HG02798 (cell line): ENCODE measurements at regions not wholly inside any gene's neighbourhood (a gene's known extent, or its start where the extent isn't known, plus 50 kb on each side); places are given as distances from the start of the nearest gene placed in this dataset.
"Not testable (repeated sequence)": the region's sequence is repeated elsewhere in the genome, so short reads cannot be mapped to it uniquely, and the experiment has no call there.

ENCODE experiments used
- ATAC-seq: cut with Tn5 transposase; IDR thresholded peaks from one replicate; pipeline ENCODE4 v1.9.1; 2021; ENCODE audit warnings: mild to moderate bottlenecking; ENCODE audit not compliant: unreplicated experiment, poor library complexity

DNA sequence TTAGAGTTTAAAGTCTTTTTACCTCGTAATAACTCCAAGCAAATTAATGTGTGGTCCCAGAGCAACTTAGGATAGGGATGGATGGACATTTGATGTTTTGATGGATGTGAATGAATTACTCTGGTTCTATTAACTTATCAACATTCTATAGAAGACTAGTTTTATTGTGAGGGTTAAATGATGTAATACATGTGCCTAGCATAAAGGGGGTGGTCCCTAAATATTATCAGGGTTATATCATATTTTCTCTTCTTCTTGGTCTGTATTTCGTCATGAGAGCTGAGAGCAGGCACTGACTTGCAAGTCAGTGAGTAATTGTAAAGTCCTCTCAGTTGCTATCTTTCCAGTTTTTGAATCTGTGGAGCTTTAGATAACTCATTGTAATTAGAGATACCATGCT lies 219.3 kb downstream of the GATA3 start:
- no peak for ATAC-seq

DNA sequence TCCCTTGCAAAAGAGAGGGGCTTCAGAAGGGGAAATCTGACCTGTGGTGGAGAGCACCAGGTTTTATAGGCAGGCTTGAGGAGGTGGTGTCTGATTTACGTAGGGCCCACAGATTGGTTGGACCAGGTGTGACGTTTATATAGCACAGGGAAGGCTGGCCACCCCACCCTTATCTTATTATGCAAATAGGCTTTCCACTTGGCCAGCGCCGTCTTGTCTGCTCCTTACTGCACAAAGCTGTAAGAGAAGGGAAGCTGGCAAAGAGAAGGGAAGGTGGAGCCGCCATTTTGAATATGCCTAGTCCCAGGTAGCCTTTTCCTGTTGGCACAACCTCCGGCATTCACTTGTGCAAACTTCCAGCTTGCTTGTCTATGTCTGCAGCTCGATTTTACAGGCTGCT lies 221.4 kb downstream of the GATA3 start:
- no peak for ATAC-seq

DNA sequence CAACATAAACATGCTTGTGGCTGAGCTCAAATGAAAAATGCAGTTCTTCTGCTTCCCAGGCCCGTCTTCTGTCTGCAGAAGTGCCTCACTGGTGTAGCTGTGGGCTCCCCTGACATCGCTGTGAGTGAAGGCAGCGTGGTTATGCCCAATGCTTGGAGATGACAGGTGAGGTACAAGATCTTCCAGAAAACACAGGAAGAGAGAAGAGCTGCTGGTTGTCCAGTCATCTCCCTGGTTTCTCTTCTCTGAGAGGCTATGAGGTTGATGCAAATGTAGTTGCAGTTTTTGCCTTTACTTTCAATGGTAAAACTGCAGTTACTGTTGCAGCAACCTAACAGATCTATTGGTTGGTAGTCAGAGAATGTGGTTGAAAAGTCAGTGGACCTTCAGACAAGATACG lies 223.6 kb downstream of the GATA3 start:
- ATAC-seq, result no peak

DNA sequence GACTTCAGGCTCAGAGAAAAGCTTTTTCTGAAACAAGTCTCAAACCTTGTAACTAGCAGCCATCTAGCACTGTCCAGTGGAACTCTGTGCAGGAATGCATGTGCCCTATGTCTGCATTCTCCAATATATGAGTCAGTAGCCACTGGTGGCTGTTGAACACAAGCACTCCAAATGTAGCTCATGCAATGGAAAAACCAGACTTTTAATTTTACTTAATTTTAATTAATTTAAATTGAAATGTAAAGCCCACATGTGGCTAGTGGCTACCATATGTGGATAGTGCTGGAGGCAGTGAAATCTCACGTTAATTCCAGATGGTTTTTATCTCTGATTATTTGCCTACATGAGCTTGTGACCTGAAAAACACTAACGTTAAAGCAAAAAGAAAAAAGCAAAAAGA lies 225.1 kb downstream of the GATA3 start:
- ATAC-seq, result no peak

DNA sequence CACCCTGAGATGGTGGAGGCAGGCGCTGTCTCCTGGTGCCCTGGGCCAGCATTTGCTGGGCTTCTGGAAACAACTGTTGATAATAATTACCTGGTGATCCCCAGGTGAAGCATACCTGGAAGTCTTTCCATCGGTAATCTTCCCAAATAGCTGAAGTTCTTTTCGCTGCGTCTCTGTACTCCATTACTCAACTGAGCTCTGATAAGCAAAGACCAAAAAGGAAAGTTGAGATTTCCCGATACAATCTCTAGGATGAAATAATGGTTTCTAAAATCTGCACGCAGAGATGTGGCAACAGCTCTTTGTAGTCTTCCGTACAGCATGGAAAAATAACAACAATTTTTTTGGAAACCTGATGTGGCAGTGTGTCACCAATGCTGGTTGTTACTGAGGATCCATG lies 226.5 kb downstream of the GATA3 start:
- ATAC-seq, result no peak

DNA sequence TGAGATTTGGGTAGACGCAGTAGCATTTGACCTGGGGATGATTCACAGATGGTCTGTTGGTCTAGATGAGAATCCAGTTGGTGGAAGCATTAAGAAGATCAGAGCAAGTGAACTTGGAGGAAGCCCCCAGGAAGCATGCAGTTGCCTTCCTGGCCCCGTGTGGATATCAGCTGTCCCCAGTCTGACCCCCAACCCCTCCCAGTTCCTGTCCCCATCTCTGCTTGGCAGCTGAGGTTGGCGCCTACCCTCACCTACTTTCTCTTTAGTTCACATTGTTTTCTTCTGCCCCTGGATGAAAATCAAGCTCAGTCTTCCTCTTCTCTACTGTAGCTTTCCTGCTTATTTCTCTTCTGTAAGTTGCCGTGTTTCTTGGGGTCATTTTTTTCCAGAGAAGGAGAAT lies 227.9 kb downstream of the GATA3 start:
- no peak for ATAC-seq

DNA sequence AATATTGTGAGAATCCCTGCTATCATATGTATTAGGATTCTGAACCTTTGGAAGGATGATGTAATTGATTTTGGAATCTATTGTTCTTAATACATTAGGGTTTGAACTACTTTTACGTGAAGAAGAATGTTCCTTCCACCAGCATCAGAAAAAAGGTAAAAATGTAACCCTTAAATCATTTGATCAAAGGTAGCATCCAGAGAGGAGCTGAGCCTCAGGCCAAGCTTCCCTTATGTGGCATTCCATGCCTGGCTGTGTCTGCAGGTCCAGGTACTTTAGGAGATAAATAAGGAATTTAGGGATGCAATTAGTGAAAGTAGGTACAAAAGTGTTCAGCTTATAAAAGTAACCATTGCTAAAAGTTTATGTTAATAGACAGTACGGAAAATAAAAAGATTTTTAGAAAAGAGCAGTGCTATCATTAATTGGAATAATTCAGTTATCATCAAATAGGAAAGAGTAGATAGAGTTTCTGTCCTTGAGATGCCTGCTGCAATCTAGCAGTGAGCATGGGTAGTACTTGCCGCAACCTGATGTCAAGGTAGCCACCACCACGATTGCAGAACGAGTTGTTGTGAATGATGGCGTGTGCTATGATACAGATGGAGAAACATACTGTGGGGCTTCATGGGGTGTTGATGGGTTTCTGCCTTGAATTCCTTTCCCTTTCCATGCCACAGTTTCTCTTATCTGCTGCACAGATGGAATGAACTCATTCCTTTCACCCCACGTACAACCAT lies 228.8 kb downstream of the GATA3 start:
- no peak for ATAC-seq

DNA sequence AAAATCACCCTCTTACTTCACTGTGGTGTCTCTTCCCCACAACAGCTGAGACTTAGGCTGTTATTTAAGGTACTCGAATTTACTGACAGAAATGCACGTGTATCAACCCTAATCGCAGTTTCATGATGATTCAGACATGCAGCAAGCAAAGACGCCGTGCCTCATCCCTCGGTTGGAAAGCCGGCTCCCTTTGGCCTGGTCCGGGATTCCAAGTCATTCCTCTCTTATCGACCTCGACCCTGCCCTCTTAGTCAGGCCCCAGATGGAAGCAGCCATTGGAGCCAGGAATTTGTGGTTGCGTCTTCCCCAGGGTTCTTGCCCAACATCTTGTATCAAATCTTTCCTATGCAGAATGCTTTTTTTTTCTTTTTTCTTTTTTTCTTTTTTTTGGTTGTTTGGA lies 229.5 kb downstream of the GATA3 start:
- no peak for ATAC-seq

DNA sequence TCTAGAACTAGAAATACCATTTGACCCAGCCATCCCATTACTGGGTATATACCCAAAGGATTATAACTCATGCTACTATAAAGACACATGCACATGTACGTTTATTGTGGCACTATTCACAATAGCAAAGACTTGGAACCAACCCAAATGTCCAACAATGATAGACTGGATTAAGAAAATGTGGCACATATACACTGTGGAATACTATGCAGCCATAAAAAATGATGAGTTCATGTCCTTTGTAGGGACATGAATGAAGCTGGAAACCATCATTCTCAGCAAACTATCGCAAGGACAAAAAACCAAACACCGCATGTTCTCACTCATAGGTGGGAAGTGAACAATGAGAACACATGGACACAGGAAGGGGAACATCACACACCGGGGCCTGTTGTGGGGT lies 231.5 kb downstream of the GATA3 start:
- not testable (repeated sequence) for ATAC-seq

DNA sequence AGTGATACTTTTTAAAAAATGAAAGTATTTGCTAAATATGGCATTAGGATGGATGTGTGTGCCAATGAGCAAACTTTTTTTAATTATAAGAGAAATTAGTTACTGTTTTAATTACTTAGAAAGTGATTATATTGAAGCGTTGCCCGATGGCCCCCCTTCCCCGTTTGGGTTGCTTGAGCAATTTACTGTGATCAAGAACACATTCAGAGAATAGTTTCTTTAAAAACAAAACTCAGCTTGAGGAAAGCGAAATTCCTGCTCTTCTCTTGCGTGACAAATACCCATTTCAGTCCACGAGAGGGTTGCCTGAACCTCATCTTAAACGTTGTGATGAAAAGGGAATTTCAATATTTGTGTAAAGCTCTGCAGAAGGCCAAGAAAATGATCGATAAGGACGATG lies 234.1 kb downstream of the GATA3 start:
- ATAC-seq, result no peak

DNA sequence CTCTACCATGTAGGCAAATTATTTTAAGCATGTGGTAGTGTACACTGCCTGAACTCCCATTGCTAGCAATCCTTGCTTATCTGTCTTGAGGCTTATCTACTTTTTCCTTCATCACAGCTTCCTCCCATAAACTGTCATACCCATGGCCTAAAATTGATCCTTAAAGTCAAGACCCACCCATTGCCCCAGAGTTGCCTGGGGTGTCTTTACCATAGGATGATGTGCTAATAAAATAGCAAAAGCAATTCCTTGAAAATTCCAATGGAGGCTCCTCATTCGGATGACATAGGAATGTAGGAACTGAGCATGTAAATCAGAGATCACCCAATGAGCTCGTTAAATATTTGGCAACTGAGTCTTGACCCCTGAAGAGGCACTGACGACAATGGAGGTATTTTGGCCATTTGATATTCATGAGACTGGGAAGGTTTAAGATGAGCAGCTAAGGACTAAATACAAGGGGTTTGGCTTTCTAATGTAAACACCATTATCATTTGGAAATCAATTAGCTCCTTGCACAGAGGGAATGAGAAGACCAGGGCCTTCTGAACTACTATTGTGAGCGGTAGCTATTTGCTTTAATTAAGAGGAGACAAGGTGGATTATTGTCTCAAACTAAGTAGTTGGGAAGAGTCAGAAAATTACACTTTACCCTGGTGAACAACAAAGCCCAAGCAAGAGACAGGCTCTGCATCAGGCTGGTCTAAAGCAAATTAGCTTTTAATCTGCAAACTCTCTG lies 234.9 kb downstream of the GATA3 start:
- no peak for ATAC-seq

DNA sequence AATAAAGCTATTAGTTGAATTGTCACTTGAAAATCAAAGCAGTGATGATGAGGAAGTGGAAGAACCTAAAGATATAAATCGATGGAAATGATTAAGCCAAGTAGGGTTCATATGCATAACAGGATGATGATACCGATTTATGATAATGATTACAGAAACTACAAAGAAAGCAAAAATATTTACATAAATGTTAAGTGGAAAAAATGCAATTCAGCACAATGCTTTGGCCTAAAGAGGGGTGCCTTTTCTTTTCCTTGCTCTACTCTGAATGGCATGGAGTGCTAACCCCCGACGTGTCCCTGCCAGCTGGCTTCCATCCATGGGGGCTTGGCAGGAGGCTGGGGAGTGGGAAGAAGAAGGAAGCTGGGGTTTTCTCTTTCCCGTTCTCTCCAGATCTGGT lies 240.3 kb downstream of the GATA3 start:
- no peak for ATAC-seq

DNA sequence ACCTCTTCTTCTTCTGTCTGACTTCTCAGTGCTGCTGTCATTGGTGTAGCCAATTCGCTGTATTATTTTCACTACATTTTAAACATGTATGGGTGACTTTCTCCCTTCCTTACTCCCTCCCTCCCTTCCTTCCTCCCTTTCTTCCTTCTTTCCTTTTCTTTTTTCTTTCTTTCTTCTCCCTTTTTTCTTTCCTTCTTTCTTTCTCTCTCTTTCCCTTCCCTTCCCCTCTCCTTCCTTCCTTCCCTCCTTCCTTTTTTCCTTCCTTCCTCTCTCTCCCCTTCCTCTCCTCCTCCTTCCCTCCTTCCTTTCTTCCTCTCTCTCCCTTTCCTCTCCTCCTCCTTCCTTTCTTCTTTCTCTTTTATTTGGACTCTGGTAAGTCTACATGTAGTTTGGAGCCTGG lies 240.8 kb downstream of the GATA3 start:
- ATAC-seq, result no peak

DNA sequence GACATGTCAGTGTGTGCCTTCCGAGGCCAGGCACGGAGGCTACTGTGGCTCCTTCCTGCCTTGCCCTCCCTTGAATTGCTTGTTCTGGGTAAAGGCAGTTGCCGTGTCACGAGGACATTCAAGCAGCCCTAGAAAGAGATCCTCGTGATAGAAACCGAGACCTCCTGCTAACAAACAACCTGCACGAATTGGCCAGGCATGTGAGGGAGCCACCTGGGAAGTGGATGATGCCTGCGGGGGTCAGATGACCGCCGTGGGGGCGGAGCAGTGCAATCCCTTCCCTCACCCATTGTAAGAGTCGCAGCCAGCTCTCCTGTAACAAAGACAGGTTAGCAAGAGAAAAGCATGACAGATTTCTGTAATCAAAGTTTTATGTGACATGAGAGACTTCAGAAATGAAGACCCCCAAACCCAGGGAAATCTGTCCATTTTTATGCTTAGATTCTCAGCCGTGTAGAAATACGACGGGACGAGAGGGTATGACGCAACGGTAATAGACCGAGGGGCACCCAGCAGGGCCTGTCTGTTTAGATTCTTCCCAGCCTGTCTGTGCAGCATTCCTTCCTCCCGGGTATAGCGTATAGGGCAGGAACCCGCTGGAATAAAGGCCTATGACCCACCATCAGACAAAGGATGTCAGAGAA lies 241.7 kb downstream of the GATA3 start:
- no peak for ATAC-seq

DNA sequence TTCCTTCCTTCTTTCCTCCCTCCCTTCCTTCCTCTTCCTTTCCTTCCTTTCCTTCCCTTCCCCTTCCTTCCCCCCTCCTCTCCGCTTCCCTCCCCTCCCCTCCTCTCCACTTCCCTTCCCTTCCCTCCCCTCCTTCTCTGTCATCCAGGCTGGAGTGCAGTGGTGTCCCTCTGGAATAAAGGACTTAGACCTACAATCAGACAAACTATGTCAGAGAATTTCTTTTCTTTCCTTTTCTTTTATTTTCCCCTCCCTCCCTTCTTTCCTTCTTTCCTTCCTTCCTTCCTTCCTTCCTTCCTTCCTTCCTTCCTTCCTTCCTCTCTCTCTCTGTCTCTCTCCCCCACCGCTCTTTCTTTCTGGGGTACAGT lies 242.2 kb downstream of the GATA3 start:
- no peak for ATAC-seq

DNA sequence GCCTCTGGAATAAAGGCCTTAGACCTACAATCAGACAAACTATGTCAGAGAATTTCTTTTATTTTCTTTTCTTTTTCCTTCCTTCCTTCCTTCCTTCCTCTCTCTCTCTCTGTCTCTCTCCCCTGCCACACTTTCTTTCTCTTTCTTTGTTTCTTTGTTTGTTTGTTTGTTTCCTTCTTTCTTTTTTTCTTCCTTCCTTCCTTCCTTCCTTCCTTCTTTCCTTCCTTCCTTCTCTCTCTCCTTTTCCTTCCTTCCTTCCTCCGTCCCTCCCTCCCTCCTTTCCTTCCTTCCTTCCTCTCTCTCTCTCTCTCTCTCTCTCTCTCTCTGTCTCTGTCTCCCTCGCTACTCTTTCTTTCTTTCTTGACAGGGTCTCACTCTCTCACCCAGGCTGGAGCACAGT lies 242.6 kb downstream of the GATA3 start:
- no peak for ATAC-seq

DNA sequence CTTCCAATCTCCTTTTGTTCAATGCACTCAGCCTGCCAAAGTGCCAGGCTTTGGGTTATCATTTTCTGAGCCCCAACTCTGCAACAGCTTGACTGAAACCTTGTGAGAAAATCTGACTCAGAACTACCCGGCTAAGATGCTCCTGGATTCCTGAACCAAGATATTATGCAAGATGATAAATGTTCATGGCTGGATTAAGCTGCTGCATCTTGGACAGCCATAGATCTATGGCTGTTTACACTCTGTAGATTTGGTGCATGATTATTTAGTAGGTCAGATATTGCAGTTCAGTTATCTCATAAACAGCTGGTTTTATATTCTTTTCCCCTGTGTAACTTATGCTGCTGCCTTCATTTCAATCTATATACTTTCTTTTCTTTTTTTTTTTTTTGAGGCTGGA lies 243.5 kb downstream of the GATA3 start:
- no peak for ATAC-seq

DNA sequence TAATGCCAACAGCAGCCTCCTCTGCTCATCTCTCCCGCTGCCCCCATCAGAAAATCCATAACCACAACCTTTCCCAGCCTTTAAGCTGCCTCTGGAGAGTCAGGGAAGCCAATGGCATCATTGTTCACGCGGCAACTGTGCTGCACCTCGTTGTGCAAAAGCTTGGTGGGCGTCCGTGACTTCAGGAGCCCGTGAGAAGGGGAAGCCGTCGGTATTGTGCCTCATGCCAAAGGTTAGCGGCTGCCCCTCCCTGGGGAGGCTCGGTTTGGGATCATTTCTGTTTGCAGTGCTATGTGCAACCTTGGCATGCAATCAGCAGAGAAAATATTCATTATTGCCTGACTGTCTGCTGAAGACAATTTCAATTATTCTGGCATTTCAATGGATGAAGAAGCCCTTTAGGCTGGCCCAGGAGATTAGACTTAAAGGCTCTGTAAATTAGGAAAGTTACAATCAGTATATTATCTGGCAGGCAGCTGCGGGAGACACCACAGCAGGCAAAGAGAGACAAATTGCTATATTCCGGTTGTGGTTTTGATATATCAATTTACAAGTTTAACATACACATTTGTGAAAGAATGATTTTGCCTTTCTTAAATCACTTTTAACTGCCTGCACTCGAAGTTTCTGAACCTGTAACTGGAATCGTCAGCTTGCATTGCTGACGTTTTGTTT lies 244.5 kb downstream of the GATA3 start:
- ATAC-seq, result no peak

DNA sequence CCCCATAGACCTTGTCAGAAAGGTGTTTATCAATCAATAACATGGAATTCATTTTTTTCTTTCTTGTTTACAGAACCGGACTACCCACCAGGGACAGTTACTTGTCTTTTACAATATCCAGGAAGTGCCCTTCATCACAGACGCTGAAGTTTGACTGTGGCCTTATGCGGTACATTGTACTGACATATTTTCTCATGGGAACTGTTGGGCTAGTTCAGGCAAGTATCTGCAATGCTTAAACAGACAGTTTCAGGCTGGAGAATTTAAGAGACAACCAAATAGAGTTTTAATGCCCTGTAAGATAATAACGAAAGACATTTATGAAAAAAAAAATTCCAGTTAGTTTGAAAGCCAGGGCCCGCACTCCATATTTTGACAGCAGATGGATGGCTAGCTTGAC lies 246.4 kb downstream of the GATA3 start:
- ATAC-seq, result no peak

DNA sequence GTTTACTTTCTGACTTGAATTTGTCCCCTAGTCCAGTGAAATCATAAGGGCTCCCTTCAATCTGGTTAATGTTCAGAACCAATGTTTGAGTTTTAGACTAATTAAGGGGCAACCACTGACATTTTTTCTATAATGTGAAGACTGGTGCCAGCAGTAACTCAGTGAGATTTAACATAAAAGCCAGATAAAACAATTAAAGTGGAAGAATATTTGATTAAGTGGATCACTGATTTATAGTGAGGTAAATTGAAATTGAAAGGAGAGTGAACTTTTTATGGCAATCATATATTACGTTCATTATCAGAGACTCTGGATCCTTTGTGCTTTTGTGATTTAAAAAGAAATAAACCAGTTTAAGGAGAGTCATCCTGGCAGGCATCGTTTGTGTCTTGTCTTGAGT lies 246.8 kb downstream of the GATA3 start:
- no peak for ATAC-seq

DNA sequence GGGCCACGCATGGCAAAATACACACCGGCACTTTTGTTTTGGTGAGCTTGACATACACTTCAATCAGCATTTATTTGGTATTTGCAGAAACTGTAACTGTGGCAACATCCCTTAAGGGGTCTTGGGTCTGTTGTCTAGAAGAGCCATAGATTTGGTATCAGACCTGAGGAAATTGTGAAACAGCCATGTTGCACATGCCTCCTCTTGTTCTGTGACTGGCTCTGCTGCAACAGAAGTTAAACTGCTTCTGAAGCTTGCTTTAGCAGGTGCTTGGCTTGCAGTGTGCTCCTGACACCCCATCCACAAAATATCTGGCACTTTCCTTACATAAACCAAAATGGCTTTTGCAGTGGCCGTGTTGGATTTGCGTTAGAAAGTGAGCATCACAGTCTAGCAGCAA lies 247.3 kb downstream of the GATA3 start:
- no peak for ATAC-seq
